GM21515 (cell line): ENCODE measurements at regions not wholly inside any gene's neighbourhood (a gene's known extent, or its start where the extent isn't known, plus 50 kb on each side); places are given as distances from the start of the nearest gene placed in this dataset.

Experiments used
- ATAC-seq: cut with Tn5 transposase; IDR thresholded peaks from one replicate; pipeline ENCODE4 v1.9.1; 2021; ENCODE audit not compliant: unreplicated experiment

GRCh38 chr7:18151422-18151821 is 123.8 kb upstream of the PRPS1L1 start:
- no peak for ATAC-seq

- no peak for ATAC-seq
Observed at GRCh38 chr7:18153183-18153748, 125.6 kb upstream of the PRPS1L1 start.

- ATAC-seq: no peak
Observed at GRCh38 chr7:18154726-18155125, 127.1 kb upstream of the PRPS1L1 start.

- no peak for ATAC-seq
Observed at GRCh38 chr7:18157233-18157632, 129.6 kb upstream of the PRPS1L1 start.

GRCh38 chr7:18162657-18163056 is 135.0 kb upstream of the PRPS1L1 start:
- ATAC-seq: no peak

GRCh38 chr7:18163091-18163490 is 135.4 kb upstream of the PRPS1L1 start:
- no peak for ATAC-seq

GRCh38 chr7:18165166-18165565 is 137.5 kb upstream of the PRPS1L1 start:
- no peak for ATAC-seq

GRCh38 chr7:18166002-18166401 is 138.4 kb upstream of the PRPS1L1 start:
- ATAC-seq: no peak

- ATAC-seq: no peak
Observed at GRCh38 chr7:18167815-18168214, 140.2 kb upstream of the PRPS1L1 start.

- no peak for ATAC-seq
Observed at GRCh38 chr7:18174996-18175395, 147.3 kb upstream of the PRPS1L1 start.

- no peak for ATAC-seq
Observed at GRCh38 chr7:18175801-18176450, 148.3 kb upstream of the PRPS1L1 start.

- ATAC-seq: peak; percentile 1
Observed at GRCh38 chr7:18177129-18177814, 149.6 kb upstream of the PRPS1L1 start.

GRCh38 chr7:18177815-18178660 is 150.4 kb upstream of the PRPS1L1 start:
- peak; percentile 91 for ATAC-seq

- no peak for ATAC-seq
Observed at GRCh38 chr7:18179093-18179492, 151.4 kb upstream of the PRPS1L1 start.

- ATAC-seq: no peak
Observed at GRCh38 chr7:18180685-18181084, 153.0 kb upstream of the PRPS1L1 start.

GRCh38 chr7:18189500-18190126 is 162.0 kb upstream of the PRPS1L1 start:
- ATAC-seq: no peak

GRCh38 chr7:18191341-18191740 is 163.7 kb upstream of the PRPS1L1 start:
- no peak for ATAC-seq

GRCh38 chr7:18191862-18192625 is 164.4 kb upstream of the PRPS1L1 start:
- ATAC-seq: no peak

GRCh38 chr7:18194616-18195015 is 167.0 kb upstream of the PRPS1L1 start:
- no peak for ATAC-seq

GRCh38 chr7:18196638-18197037 is 169.0 kb upstream of the PRPS1L1 start:
- ATAC-seq: no peak
